ENCODE measurements at regions not wholly inside any gene's neighbourhood (a gene's known extent, or its start where the extent isn't known, plus 50 kb on each side); places are given as distances from the start of the nearest gene placed in this dataset.

- DNase-seq (ENCODE audit: low read depth) = no peak
- H3K4me3 ChIP-seq (ENCODE audit: low read depth, low read length) = no peak overlapping the region
These were observed 210.9 kb upstream of the KCNMB2 start for GRCh38 chr3:178325330-178325729.

GRCh38 chr3:178329936-178330335 lies 206.3 kb upstream of the KCNMB2 start:
- TF ChIP-seq POLR2A (IDR thresholded peaks at IDR 0.05; ENCODE audit: extremely low read depth, insufficient read length) (no peak), CTCF (IDR thresholded peaks at IDR 0.05; ENCODE audit: low read depth, low read length) (no peak), MYC (IDR thresholded peaks at IDR 0.05; ENCODE audit: low read depth, low read length) (no peak), MAX (IDR thresholded peaks at IDR 0.05; ENCODE audit: low read depth, low read length) (no peak)
- no peak overlapping the region for H3K4me3 ChIP-seq (ENCODE audit: low read depth, low read length)
- no peak for DNase-seq (ENCODE audit: low read depth)

More at GRCh38 chr3:178325330-178325729, 210.9 kb upstream of the KCNMB2 start:
- TF ChIP-seq MAX (IDR thresholded peaks at IDR 0.05; ENCODE audit: low read depth, low read length) (no peak), MYC (IDR thresholded peaks at IDR 0.05; ENCODE audit: low read depth, low read length) (no peak), CTCF (IDR thresholded peaks at IDR 0.05; ENCODE audit: low read depth, low read length) (no peak), POLR2A (IDR thresholded peaks at IDR 0.05; ENCODE audit: extremely low read depth, insufficient read length) (no peak)

- DNase-seq (ENCODE audit: low read depth) = no peak
- no peak for TF ChIP-seq CTCF (IDR thresholded peaks at IDR 0.05; ENCODE audit: low read depth, low read length)
- TF ChIP-seq MAX (IDR thresholded peaks at IDR 0.05; ENCODE audit: low read depth, low read length) = no peak
- TF ChIP-seq POLR2A (IDR thresholded peaks at IDR 0.05; ENCODE audit: extremely low read depth, insufficient read length) = no peak
- no peak for TF ChIP-seq MYC (IDR thresholded peaks at IDR 0.05; ENCODE audit: low read depth, low read length)
These were observed 202.0 kb upstream of the KCNMB2 start for GRCh38 chr3:178334239-178334638.

GRCh38 chr3:178336336-178336735 lies 199.9 kb upstream of the KCNMB2 start:
- H3K4me3 ChIP-seq (ENCODE audit: low read depth, low read length) = no peak overlapping the region
- no peak for DNase-seq (ENCODE audit: low read depth)
- TF ChIP-seq CTCF (IDR thresholded peaks at IDR 0.05; ENCODE audit: low read depth, low read length) (no peak), MYC (IDR thresholded peaks at IDR 0.05; ENCODE audit: low read depth, low read length) (no peak), MAX (IDR thresholded peaks at IDR 0.05; ENCODE audit: low read depth, low read length) (no peak), POLR2A (IDR thresholded peaks at IDR 0.05; ENCODE audit: extremely low read depth, insufficient read length) (no peak)

More at GRCh38 chr3:178334239-178334638, 202.0 kb upstream of the KCNMB2 start:
- H3K4me3 ChIP-seq (ENCODE audit: low read depth, low read length) = no peak overlapping the region

- DNase-seq (ENCODE audit: low read depth) = no peak
- TF ChIP-seq MYC (IDR thresholded peaks at IDR 0.05; ENCODE audit: low read depth, low read length) = no peak
- no peak overlapping the region for H3K4me3 ChIP-seq (ENCODE audit: low read depth, low read length)
These were observed 195.7 kb upstream of the KCNMB2 start for GRCh38 chr3:178340506-178340905.

- no peak for DNase-seq (ENCODE audit: low read depth)
- no peak overlapping the region for H3K4me3 ChIP-seq (ENCODE audit: low read depth, low read length)
- TF ChIP-seq MYC (IDR thresholded peaks at IDR 0.05; ENCODE audit: low read depth, low read length) (no peak), MAX (IDR thresholded peaks at IDR 0.05; ENCODE audit: low read depth, low read length) (no peak), CTCF (IDR thresholded peaks at IDR 0.05; ENCODE audit: low read depth, low read length) (no peak), POLR2A (IDR thresholded peaks at IDR 0.05; ENCODE audit: extremely low read depth, insufficient read length) (no peak)
These were observed 194.6 kb upstream of the KCNMB2 start for GRCh38 chr3:178341636-178342035.
